GM19455 (cell line): ENCODE measurements at regions not wholly inside any gene's neighbourhood (a gene's known extent, or its start where the extent isn't known, plus 50 kb on each side); places are given as distances from the start of the nearest gene placed in this dataset.
"Not testable (repeated sequence)": the region's sequence is repeated elsewhere in the genome, so short reads cannot be mapped to it uniquely, and the experiment has no call there.

Experiments
- ATAC-seq: cut with Tn5 transposase; IDR thresholded peaks from one replicate; pipeline ENCODE4 v1.9.1; 2021; ENCODE audit not compliant: unreplicated experiment

GRCh38 chr13:104975272-104975671 is 1560.2 kb downstream of the EFNB2 start:
- ATAC-seq, result no peak

- ATAC-seq, result no peak
Measured at GRCh38 chr13:104968876-104969275, 1566.6 kb downstream of the EFNB2 start.

DNA sequence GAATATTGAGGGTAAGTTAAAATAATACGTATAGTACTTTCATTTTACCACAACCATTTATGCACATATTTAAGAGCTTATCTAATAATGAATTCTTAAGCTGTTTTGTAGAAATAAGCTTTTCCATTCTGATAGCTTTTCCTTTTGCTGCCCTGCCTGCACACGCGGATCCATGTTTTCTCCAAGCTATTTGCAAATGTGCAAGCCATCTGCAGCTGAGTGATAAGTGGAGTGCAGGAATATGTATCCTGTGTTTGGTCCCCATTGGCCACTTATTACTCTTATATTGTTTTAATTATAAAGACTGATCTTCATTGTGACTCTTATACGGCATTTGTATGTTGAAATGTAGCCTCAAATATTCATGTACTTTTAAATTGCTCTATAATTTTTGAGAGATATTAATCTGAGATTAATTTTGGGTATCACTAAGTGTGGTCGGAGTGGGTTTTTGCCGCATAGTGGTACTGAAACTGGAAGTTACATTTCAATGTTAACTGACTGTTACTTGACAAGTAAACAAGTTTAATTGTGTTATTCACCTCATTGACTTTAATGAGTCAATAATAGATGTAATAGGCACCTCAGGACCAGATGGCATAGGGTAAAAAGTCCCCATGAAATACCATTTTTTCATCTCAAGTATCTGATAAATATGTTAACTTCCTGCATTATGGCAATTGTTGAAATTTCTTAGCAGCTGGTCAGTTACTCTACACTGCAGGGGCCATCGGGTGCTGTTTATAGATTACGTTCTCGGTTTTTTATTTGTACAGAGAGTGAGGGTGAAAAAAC is 1567.4 kb downstream of the EFNB2 start:
- ATAC-seq, result no peak

DNA sequence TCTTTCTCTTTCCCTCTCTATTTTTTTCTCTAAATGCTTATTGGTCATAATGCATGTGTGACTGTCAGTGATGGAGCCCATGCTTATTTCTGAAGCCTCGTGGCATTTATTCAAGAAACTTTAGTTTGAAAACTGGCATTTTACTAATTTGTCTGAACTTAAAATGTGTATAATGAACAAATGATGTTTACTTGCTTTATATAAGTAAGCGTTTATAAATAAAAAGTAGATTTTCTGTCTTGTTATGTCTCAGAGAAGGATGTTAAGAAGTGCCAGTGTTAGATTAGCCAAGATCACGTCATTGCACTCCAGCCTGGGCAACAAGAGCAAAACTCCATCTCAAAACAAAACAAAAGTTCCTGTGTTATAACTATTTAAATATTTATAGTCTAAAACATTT is 1568.1 kb downstream of the EFNB2 start:
- no peak for ATAC-seq

DNA sequence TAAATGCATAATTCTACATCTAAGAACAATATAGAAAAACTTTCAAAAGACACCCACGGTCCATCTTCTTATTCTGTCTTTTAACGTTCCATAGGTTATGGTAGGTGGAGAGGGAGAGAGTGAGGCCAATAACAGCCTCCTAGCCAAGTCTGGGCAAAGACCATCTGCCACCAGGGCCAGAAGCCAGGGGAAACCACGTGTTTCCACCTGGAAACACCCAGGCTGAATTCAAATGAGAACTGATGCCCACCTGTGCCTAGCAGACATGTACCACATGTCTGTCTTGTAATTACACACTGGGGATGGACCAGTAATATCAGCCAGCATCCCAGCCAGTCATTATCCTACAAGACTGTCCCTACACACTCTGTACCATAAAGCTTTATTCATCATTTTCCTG is 1573.1 kb downstream of the EFNB2 start:
- no peak for ATAC-seq

DNA sequence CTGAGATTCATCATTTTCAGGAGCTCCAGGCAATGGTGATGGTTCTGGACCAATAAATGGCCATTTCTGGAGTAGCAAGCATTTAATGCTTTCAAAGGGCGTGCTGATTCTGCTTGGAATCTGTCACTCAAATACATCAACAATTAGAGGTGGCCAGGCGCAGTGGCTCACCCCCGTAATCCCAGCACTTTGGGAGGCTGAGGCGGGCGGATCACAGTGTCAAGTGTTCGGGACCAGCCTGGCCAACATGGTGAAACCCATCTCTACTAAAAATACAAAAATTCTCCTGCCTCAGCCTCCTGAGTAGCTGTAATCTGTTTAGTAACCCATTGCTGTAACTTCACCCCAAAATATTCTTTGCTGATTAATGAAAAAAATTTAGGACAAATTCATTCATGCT is 1574.2 kb downstream of the EFNB2 start:
- no peak for ATAC-seq

DNA sequence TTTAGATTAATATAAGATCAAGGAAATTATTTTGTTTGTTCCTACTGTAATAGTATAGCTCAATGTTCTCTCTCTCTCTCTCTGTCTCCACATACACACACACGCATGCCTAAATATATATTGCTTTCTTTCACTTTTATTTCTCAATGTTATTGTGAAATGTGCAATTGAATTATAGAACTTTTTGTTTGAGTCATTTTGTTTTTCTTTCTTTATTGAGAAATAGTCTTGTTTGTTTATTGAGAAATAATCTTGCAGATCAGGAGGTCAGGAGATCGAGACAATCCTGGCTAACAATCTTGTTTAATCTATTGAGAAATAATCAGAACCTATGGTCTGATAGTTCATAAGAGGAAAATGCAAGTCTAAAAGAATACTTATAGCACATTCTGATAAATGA is 1581.3 kb downstream of the EFNB2 start:
- ATAC-seq, result no peak

DNA sequence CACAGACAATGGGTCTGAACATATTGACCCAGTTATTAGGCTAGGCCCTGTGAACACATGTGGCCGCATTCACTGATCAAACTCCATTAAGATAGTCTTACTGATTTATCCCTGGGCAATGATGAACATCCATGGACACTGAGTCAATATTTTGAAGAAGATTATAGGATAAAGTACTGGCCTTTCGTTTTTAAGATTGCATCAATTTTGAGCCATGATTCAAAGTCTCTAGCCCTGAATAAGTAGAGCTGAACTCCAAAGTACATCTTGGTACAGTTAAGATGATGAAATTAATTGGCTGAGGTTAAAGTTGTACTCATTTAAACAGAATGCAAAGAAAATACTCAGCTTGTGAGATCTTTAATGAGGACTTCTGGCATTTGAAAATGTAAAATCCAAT is 1581.9 kb downstream of the EFNB2 start:
- no peak for ATAC-seq

DNA sequence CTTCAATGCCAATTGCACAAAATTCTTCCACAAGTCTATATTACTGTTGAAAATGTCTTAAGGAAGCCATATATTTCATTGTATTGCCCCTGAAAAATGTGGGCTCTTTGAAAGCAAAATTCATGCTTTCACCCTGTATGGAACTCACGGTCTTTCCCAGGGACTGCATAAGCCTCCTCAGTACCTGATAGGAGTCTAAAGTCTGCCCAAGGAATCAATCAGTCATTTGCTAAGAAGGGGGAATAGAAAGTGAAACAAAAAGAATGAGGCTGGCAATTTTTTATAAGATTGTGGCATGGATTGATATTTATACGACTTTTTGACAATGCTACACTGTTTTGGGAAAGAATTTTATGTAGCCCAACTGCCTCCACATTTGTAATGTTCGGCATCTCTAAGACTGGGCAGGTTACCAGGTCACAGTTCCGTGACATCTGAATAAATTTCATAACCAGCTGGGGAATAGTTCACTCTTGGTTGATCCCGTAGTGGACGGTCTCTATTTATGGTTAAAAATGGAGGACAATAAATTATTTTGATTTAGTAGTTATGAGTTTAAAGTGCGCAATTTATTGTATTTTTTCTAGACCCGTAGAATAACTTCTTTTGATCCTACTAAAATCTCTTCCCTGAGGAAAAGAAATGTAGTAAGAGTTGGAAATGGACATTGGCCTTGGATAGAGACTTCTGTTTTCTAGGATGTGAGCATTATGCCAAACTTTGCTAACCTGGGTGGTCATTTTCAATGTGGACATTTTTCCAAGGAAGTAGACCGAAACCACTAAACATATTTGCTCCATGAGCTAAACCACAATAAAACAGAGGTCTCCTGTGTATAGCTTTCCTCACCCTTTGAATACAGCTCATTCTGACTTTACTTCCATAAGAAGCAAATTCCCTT is 1585.4 kb downstream of the EFNB2 start:
- ATAC-seq, result no peak

- ATAC-seq, result no peak
Measured at GRCh38 chr13:104944176-104944575, 1591.3 kb downstream of the EFNB2 start.

DNA sequence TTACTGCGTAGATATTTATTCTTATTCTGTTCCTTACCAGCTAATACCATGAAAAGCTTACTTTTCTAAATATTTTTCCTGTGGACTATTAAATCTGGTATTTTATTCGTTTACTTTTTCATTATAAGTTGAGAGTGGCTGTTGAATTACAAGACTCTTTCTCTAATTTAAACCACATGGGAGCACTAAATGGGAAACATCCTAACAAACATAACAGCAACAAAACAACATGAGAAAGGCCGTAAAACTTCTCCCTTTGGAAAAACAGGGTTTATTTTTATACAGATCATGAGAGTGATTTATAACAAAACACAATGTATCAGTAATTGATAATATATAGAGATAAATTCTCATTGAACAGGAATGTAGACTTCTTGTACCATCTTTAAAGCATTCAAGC is 1592.1 kb downstream of the EFNB2 start:
- no peak for ATAC-seq

DNA sequence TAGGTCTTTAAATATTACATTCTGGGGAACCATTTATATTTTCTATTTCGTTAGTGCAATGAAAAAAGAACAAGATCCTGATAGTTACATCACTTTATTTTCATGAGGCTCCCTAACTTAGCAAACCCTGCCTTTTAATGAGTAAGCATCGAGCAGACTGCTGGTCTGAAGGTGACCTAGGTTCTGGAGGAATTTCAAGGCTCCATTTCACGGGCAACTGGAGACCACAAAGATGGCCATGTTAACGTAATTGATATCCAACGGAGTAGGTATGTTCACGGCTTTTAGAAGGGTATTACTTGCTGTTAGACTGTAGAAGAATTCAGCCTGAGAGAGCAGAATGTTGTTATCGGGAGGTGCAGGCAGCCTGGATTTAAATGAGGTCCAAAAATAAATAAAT is 1597.6 kb downstream of the EFNB2 start:
- ATAC-seq, result no peak

- no peak for ATAC-seq
Measured at GRCh38 chr13:104936304-104936703, 1599.2 kb downstream of the EFNB2 start.

DNA sequence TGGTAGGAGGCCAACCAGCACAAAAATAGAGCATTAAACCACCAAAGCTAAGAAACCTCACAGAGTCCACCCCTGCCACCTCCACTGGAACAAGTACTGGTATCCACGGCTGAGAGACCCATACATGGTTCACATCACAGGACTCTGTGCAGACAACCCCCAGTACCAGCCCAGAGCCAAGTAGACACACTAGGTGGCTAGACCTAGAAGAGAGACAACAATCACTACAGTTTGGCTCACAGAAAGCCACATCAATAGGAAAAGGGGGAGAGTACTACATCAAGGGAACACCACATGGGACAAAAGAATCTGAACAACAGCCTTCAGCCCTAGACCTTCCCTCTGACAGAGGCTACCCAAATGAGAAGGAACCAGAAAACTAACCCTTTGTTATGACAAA is 1614.9 kb downstream of the EFNB2 start:
- ATAC-seq, result not testable (repeated sequence)

GRCh38 chr13:104920091-104920490 is 1615.4 kb downstream of the EFNB2 start:
- ATAC-seq, result no peak

- ATAC-seq, result no peak
Measured at GRCh38 chr13:104900191-104900817, 1635.2 kb downstream of the EFNB2 start.

GRCh38 chr13:104898484-104898883 is 1637.0 kb downstream of the EFNB2 start:
- ATAC-seq, result no peak

GRCh38 chr13:104895521-104895920 is 1639.9 kb downstream of the EFNB2 start:
- ATAC-seq, result no peak

DNA sequence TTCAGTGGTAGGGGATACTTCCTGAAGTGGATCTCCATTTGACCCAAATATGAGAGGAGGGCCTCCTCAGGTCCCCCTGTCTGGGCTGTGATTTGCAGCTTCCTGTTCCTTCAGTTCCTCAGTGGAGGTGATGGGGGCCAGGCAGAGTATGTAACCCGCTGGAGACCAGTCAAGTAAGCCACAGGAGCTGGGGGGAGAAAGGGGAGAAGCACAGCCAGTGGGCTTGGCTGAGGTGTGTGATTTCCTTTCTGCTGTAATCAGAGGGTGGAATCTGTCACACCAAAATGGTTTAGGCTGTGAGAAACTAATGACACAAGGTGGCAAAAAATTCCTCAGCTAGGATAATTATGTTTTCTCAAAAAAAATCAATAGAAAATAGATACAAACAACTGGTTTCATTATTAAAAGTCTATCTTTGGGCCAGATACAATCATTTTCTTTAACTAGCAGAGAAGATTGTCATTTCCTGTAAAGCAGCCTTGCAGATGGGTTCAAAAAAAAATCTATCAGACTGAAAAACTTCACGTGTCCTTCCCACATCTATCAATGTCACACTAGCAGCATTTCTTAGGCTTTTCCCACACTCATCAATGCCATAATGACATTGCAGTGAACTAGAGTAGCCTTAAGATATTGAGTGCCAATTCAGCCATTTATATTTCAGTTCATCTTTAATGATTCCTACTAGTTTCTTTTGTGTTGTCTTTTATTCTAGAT is 1660.3 kb downstream of the EFNB2 start:
- ATAC-seq, result no peak

DNA sequence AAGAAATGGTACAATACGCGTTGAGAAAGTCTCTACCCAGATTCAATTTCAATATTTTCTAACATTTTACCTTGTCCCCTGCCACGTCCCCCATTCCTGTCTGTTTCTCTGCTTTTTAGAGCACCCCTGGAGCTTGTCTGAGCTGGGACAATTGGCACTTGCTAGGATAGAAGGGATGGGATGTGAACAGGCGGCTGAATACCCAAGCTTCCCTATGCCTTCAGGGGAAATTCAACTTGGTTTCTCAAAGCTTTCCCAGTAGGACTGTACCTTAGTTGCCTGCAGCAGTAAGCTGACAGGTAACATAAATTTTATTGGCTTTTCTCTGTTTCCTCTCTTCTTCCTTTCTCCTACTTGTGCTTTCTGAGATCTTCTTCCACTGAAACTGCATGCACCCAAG is 1663.3 kb downstream of the EFNB2 start:
- ATAC-seq, result no peak

DNA sequence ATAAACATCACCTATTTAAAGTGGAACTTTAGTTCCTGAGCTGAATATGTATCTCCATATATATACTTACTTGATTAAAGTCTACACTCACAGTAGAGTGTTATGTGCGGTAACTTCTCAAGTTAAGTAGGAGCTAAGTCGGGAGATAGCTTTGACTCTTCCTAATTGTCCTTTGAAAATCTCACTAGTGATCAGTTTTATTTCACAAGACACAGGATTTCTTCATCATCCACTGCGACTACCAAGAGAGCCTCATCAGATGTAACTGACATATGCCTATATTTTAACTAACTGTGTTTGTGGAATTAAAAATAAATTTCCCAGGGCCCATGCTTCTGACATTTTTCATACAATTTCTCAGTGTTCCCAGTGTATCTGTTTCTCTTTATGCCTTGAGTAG is 1664.0 kb downstream of the EFNB2 start:
- no peak for ATAC-seq
